Upper lobe of left lung (tissue), 6 donors: ENCODE measurements at regions not wholly inside any gene's neighbourhood (a gene's known extent, or its start where the extent isn't known, plus 50 kb on each side); places are given as distances from the start of the nearest gene placed in this dataset.

Source experiments
- ATAC-seq, 2 donors: fragments of 200-7000 bp; cut with Tn5 transposase; one replicate each; pipeline ENCODE4 v1.9.1; 2022; ENCODE audit warnings: mild to moderate bottlenecking in 2 of 2, moderate library complexity in 2 of 2; ENCODE audit not compliant: low FRiP score in 2 of 2
- DNase-seq, 2 donors: peaks; one replicate each; pipeline ENCODE4 v3.0.0-alpha.2; 2019 to 2020
- H3K27ac ChIP-seq, 4 donors: fragments of 200-600 bp; sonication (generic); one replicate each; pipeline ENCODE4 v1.5.1; 2016 to 2019
- H3K27me3 ChIP-seq, 4 donors: fragments of 200-600 bp; sonication (generic); one replicate each; pipeline ENCODE4 v1.5.1; 2017 to 2019
- H3K36me3 ChIP-seq, 4 donors: fragments of 200-600 bp; sonication (generic); one replicate each; pipeline ENCODE4 v1.5.1; 2016 to 2019
- H3K4me1 ChIP-seq, 4 donors: fragments of 200-600 bp; sonication (generic); one replicate each; pipeline ENCODE4 v1.5.1; 2018 to 2019
- H3K4me3 ChIP-seq, 4 donors: fragments of 200-600 bp; sonication (generic); one replicate each; pipeline ENCODE4 v1.5.1; 2017 to 2019; ENCODE audit warnings: mild to moderate bottlenecking in 2 of 4, moderate library complexity in 1 of 4
- H3K9me3 ChIP-seq, 4 donors: fragments of 200-600 bp; sonication (generic); one replicate each; pipeline ENCODE4 v1.5.1; 2018 to 2019
- CTCF ChIP-seq, 6 experiments: fragments of 450-650 bp in 4 of 6; fragments of 200-600 bp in 2 of 6; sonication (generic) in 2 of 6; IDR thresholded peaks; one replicate each; pipeline ENCODE4 v1.5.1; 2016 to 2019; ENCODE audit warnings: antibody characterized with exemption in 6 of 6
- EP300 ChIP-seq, 4 donors: sonication (generic); formaldehyde crosslinking; IDR thresholded peaks; one replicate each; pipeline ENCODE4 v1.5.1; 2017; ENCODE audit warnings: antibody characterized with exemption in 4 of 4, control low read depth in 2 of 4
- POLR2A ChIP-seq, 4 donors: fragments of 450-650 bp; IDR thresholded peaks; one replicate each; pipeline ENCODE4 v1.5.1; 2016 to 2017; ENCODE audit warnings: antibody characterized with exemption in 4 of 4, mild to moderate bottlenecking in 2 of 4
- POLR2AphosphoS5 ChIP-seq, 2 donors: sonication (generic); formaldehyde crosslinking; IDR thresholded peaks; one replicate each; pipeline ENCODE4 v1.5.1; 2017; ENCODE audit warnings: antibody characterized with exemption in 2 of 2
- WGBS, 2 donors: methylation state at CpG; one replicate each; pipeline ENCODE4 v1.1.5; 2017 to 2018; 5-methylcytosine and 5-hydroxymethylcytosine counted together
- donor health status: DM: no; HTN: no; CAD: no; lungs with moderate emphysema.
- donor health status: DM: no; HTN: yes; CAD: no; lungs with severe emphysema.

- WGBS, 2 donors = 67 to 70% methylated on average over 2 of the region's 2 CpGs
- no peak for TF ChIP-seq POLR2A (IDR thresholded peaks at IDR 0.05)
- no peak for TF ChIP-seq EP300 (IDR thresholded peaks at IDR 0.05)
- TF ChIP-seq CTCF (IDR thresholded peaks at IDR 0.05) = no peak
- TF ChIP-seq POLR2AphosphoS5 (IDR thresholded peaks at IDR 0.05) = no peak
- H3K4me1 ChIP-seq = no peaks in the 10 kb centered on the region
- peaks cover 0 to 20% (median 4%) of the 10 kb centered on the region in 4 donors for H3K9me3 ChIP-seq
- H3K36me3 ChIP-seq = no peaks in the 10 kb centered on the region
- H3K27ac ChIP-seq = no peak overlapping the region
- ATAC-seq = no peak
- H3K27me3 ChIP-seq = no peaks in the 10 kb centered on the region
- H3K4me3 ChIP-seq = no peak overlapping the region
- no peak for DNase-seq
Observed at GRCh38 chr5:164799391-164799790, 1294.0 kb downstream of the MAT2B start.

GRCh38 chr5:164801910-164802309, 1296.5 kb downstream of the MAT2B start:
- DNase-seq (no peak), ATAC-seq (no peak)
- Histone ChIP-seq H3K36me3 (no peaks in the 10 kb centered on the region), H3K9me3 (peaks cover 0 to 20% (median 4%) of the 10 kb centered on the region in 4 donors), H3K27ac (no peak overlapping the region), H3K4me3 (no peak overlapping the region), H3K4me1 (no peaks in the 10 kb centered on the region), H3K27me3 (no peaks in the 10 kb centered on the region)
- 83 to 86% methylated on average over 4 of the region's 4 CpGs for WGBS, 2 donors
- no peak for TF ChIP-seq POLR2A (IDR thresholded peaks at IDR 0.05)
- TF ChIP-seq EP300 (IDR thresholded peaks at IDR 0.05) = no peak
- no peak for TF ChIP-seq CTCF (IDR thresholded peaks at IDR 0.05)

GRCh38 chr5:164809821-164810220, 1304.4 kb downstream of the MAT2B start:
- Histone ChIP-seq H3K27ac (no peak overlapping the region), H3K9me3 (no peaks in the 10 kb centered on the region), H3K27me3 (no peaks in the 10 kb centered on the region), H3K4me3 (no peak overlapping the region), H3K36me3 (no peaks in the 10 kb centered on the region), H3K4me1 (no peaks in the 10 kb centered on the region)
- DNase-seq (no peak), ATAC-seq (no peak)
- no peak for TF ChIP-seq EP300 (IDR thresholded peaks at IDR 0.05)

GRCh38 chr5:164818445-164818844, 1313.0 kb downstream of the MAT2B start:
- no peaks in the 10 kb centered on the region for H3K4me1 ChIP-seq
- H3K27ac ChIP-seq = no peak overlapping the region
- no peaks in the 10 kb centered on the region for H3K9me3 ChIP-seq
- TF ChIP-seq POLR2A (IDR thresholded peaks at IDR 0.05) = no peak
- no peak for TF ChIP-seq EP300 (IDR thresholded peaks at IDR 0.05)
- TF ChIP-seq CTCF (IDR thresholded peaks at IDR 0.05) = no peak
- TF ChIP-seq POLR2AphosphoS5 (IDR thresholded peaks at IDR 0.05) = no peak
- H3K4me3 ChIP-seq = no peak overlapping the region
- 32 to 65% methylated on average over 1 of the region's 1 CpG for WGBS, 2 donors
- DNase-seq (no peak), ATAC-seq (no peak)
- H3K27me3 ChIP-seq = no peaks in the 10 kb centered on the region
- H3K36me3 ChIP-seq = no peaks in the 10 kb centered on the region

- DNase-seq = no peak
- Histone ChIP-seq H3K36me3 (no peaks in the 10 kb centered on the region), H3K27ac (no peak overlapping the region), H3K4me1 (no peaks in the 10 kb centered on the region), H3K27me3 (no peaks in the 10 kb centered on the region), H3K9me3 (no peaks in the 10 kb centered on the region), H3K4me3 (no peak overlapping the region)
- no peak for TF ChIP-seq POLR2AphosphoS5 (IDR thresholded peaks at IDR 0.05)
- TF ChIP-seq POLR2A (IDR thresholded peaks at IDR 0.05) = no peak
- no peak for TF ChIP-seq EP300 (IDR thresholded peaks at IDR 0.05)
- no peak for TF ChIP-seq CTCF (IDR thresholded peaks at IDR 0.05)
- whole genome bisulfite sequencing, 2 donors = 61 to 64% methylated on average over 6 of the region's 6 CpGs
- ATAC-seq = no peak
Observed at GRCh38 chr5:164824671-164825070, 1319.3 kb downstream of the MAT2B start.
